Activated naive CD4-positive, alpha-beta T cell treated with anti-CD3 and anti-CD28 coated beads, Interleukin-2, amount 50 U/mL, for 72 hours (primary cell): ENCODE measurements at regions not wholly inside any gene's neighbourhood (a gene's known extent, or its start where the extent isn't known, plus 50 kb on each side); places are given as distances from the start of the nearest gene placed in this dataset.
A peak's percentile ranks its signal among the peaks of the same experiment; 100 is the strongest.

Source experiments
- ATAC-seq, 2 donors: fragments of 150-1000 bp; cut with Tn5 transposase; 2 replicates each; pipeline ENCODE4 v1.10.0; 2021; ENCODE audit warnings: mild to moderate bottlenecking in 2 of 2, moderate library complexity in 2 of 2
- DNase-seq, 2 donors: peaks; one replicate each; pipeline ENCODE4 v3.0.0; 2021 to 2022; ENCODE audit warnings: low spot score in 2 of 2
- H3K27ac Mint-ChIP-seq, 2 donors: one replicate each; pipeline ENCODE4 v1.8.0; 2022; ENCODE audit warnings: mild to moderate bottlenecking in 2 of 2, mixed read lengths in 2 of 2
- H3K36me3 Mint-ChIP-seq, 2 donors: one replicate each; pipeline ENCODE4 v1.8.0; 2022; ENCODE audit warnings: mixed read lengths in 2 of 2
- H3K9me3 Mint-ChIP-seq, 2 donors: one replicate each; pipeline ENCODE4 v1.8.0; 2022; ENCODE audit warnings: mixed read lengths in 2 of 2

GRCh38 chr7:68918621-68919020 lies 679.7 kb upstream of the AUTS2 start:
- Mint-ChIP-seq H3K9me3 (peaks cover 40 to 51% of the 10 kb centered on the region in 2 donors), H3K27ac (no peak overlapping the region), H3K36me3 (peaks cover 7 to 15% of the 10 kb centered on the region in 2 donors)
- ATAC-seq = no peak
- no peak for DNase-seq

DNA sequence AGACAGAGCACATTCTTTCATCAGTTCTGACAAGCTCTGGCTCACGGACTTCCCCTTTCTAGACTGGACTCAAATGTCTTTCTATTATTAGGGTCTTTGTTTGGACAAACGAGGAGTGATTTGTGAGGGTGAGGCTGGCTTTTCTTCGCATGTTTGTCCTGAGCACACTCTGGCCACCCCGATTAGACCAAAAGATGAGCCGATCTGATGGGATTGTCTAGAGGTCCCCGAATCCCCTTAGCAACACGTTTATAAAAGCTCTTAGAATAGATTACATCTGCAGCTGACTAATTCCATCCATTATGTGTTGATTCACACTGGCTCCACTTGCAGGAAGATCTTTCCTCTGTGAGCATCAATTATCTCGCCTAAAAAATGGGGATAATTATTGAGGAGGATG lies 675.4 kb upstream of the AUTS2 start:
- H3K9me3 Mint-ChIP-seq = peaks cover 32 to 36% of the 10 kb centered on the region in 2 donors
- DNase-seq (no peak), ATAC-seq (no peak)
- H3K36me3 Mint-ChIP-seq = peaks cover 0 to 17% of the 10 kb centered on the region in 2 donors
- H3K27ac Mint-ChIP-seq = no peak overlapping the region

- Mint-ChIP-seq H3K27ac (peak overlapping the region in 1 of 2 donors; percentile 18), H3K9me3 (peaks cover 21 to 36% of the 10 kb centered on the region in 2 donors), H3K36me3 (peaks cover 0 to 14% of the 10 kb centered on the region in 2 donors)
- DNase-seq (no peak), ATAC-seq (no peak)
Observed at GRCh38 chr7:68925241-68925640, 673.0 kb upstream of the AUTS2 start.

DNA sequence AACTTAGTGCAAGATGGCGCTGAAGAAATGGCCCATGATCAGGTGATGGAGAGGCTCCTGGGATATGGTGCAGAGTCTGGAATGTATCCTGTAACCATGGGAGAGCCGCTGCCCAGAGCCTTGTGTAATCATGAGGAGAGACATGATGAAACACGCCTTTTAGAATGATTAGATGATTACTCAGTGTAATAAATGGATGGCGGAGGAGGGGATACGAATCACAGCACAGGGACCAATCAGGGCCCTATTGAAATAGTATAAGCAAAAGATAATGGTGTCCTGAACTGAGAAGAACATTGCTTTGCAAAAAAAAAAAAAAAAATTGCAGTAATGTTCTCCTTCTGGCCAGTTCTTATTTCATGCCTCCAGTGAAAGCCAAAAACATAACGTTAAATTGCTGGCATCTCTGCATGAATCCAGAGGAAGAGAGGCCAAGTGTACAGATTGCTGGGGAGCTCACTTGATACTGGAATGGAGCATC lies 668.5 kb upstream of the AUTS2 start:
- no peak for ATAC-seq
- Mint-ChIP-seq H3K9me3 (peaks cover 14 to 29% of the 10 kb centered on the region in 2 donors), H3K27ac (no peak overlapping the region)

DNA sequence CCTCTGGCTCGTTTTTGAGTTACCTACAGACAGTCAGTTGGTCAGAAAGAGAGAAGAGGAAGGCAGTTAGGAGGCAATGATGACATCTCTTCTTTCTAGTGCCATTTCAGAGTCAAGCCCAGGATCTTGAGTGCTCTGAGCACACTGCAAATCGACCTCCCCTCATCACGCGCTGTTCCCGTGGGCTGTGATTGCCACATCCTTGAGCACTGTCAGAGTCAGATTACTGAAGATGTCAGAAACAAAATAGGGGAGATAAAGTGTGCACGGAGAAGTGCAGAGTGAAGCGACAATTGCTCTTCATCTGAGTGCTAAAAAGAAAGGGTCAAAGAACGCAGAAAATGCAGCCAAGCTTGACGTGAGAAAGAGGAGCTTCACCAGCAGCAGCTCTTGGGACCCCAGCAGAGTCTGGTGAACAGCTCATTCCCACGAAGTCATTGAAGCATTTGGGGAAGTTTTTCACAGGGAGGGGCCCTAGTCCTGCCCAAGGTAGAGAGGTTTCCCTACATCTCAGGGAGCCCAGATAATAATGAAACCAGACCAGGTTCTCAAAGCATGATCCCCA lies 661.7 kb upstream of the AUTS2 start:
- H3K36me3 Mint-ChIP-seq = peaks cover 13 to 34% of the 10 kb centered on the region in 2 donors
- H3K27ac Mint-ChIP-seq = no peak overlapping the region
- DNase-seq = no peak
- no peak for ATAC-seq
- H3K9me3 Mint-ChIP-seq = peaks cover 35 to 41% of the 10 kb centered on the region in 2 donors

More for the DNA sequence above, 668.5 kb upstream of the AUTS2 start:
- DNase-seq = no peak
- H3K36me3 Mint-ChIP-seq = peaks cover 0 to 18% of the 10 kb centered on the region in 2 donors

DNA sequence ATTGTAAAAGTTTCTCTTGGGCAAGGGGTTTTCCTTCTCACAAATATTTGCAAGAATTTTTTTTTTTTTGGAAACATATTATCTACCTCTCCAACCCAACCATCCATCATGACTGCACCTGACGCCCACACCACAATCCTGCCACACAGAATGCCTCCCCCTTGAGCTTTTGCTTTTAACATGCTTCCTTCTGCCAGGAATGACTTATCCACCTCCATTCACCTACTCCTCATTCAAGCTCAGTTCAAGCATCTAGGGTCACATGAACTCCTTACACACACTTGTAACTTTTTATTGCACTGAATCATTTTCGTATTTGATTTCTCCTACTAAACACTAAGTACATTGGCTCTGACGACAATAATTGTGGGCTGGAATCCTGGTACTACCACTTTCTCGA lies 660.1 kb upstream of the AUTS2 start:
- H3K9me3 Mint-ChIP-seq = peaks cover 41 to 44% of the 10 kb centered on the region in 2 donors

DNA sequence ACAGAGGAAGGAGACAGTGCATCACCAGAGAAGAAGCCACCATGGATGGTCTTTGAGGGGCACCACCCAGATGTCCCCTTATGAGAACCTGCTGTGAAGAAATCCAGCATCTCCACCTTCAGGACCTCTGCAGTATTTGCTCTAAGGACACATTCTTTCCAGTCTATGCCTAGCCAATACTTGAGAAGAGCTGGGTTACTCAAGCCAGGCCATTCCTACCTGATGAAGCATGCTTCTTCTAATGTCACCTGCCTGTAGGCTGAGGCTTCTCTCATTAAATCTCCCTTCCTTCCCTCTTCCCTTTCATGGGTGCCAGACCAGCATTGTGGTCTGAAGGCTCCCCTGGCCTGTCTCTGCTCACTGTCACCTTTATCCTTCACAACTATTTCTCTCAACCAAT lies 654.5 kb upstream of the AUTS2 start:
- peaks cover 28 to 30% of the 10 kb centered on the region in 2 donors for H3K9me3 Mint-ChIP-seq
- H3K36me3 Mint-ChIP-seq = peaks cover 6 to 16% of the 10 kb centered on the region in 2 donors
- DNase-seq (no peak), ATAC-seq (no peak)
- H3K27ac Mint-ChIP-seq = no peak overlapping the region

More for the DNA sequence above, 660.1 kb upstream of the AUTS2 start:
- DNase-seq (no peak), ATAC-seq (no peak)
- Mint-ChIP-seq H3K27ac (peak overlapping the region in 1 of 2 donors; percentile 0), H3K36me3 (peaks cover 13 to 30% of the 10 kb centered on the region in 2 donors)

- no peak for ATAC-seq
- Mint-ChIP-seq H3K9me3 (peaks cover 13 to 29% of the 10 kb centered on the region in 2 donors), H3K36me3 (peaks cover 7 to 18% of the 10 kb centered on the region in 2 donors), H3K27ac (no peak overlapping the region)
- no peak for DNase-seq
Observed at GRCh38 chr7:68955656-68956055, 642.6 kb upstream of the AUTS2 start.

GRCh38 chr7:68958571-68958970 lies 639.7 kb upstream of the AUTS2 start:
- peaks cover 16 to 27% of the 10 kb centered on the region in 2 donors for H3K9me3 Mint-ChIP-seq
- H3K27ac Mint-ChIP-seq = no peak overlapping the region
- no peak for DNase-seq
- no peak for ATAC-seq
- peaks cover 6 to 18% of the 10 kb centered on the region in 2 donors for H3K36me3 Mint-ChIP-seq

GRCh38 chr7:68963552-68963951 lies 634.7 kb upstream of the AUTS2 start:
- no peak overlapping the region for H3K27ac Mint-ChIP-seq
- ATAC-seq = no peak
- DNase-seq = no peak
- H3K9me3 Mint-ChIP-seq = peaks cover 11 to 22% of the 10 kb centered on the region in 2 donors
- peaks cover 0 to 10% of the 10 kb centered on the region in 2 donors for H3K36me3 Mint-ChIP-seq

DNA sequence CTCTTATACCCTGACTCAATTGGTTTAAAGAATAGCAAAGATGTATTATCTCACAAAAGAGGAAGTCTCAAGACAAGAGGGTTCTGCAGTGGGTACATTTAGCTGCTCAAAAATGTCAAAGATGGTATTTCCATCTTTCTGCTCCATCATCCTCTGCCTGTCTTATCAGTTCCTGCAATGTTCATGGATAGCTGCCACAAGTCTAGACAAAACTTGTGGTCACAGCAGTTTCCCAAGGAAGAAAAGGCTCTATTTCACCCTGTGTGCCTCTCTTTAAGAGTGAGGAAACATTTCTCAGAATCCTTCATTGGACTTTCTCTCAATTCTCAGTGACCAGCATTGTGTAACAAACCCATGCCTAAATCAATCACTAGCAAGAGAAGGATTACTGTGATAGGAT lies 634.2 kb upstream of the AUTS2 start:
- DNase-seq (no peak), ATAC-seq (no peak)
- Mint-ChIP-seq H3K27ac (no peak overlapping the region), H3K9me3 (peaks cover 5 to 17% of the 10 kb centered on the region in 2 donors), H3K36me3 (peaks cover 0 to 5% of the 10 kb centered on the region in 2 donors)

DNA sequence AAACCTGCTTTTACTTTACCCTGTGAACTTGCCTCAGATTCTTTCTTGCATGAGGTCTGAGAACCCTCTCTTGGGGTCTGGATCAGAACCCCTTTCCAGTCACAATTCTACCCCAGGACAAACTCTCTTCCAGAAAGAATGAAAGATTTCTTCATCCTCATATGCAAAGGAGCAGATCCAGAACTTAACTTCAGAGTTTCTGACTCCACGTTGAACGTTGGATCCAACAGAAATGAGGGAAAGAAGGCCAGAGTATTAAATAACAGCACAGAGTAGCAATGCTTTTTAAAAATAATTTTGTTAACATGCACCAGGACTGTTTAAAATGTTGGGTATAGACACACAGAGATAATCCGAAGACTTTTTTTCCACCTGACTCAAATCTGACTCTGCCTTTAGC lies 632.9 kb upstream of the AUTS2 start:
- ATAC-seq = no peak
- DNase-seq = no peak
- peaks cover 0 to 4% of the 10 kb centered on the region in 2 donors for H3K36me3 Mint-ChIP-seq
- peaks cover 4 to 13% of the 10 kb centered on the region in 2 donors for H3K9me3 Mint-ChIP-seq
- no peak overlapping the region for H3K27ac Mint-ChIP-seq

- Mint-ChIP-seq H3K27ac (no peak overlapping the region), H3K9me3 (peaks cover 4 to 14% of the 10 kb centered on the region in 2 donors), H3K36me3 (peaks cover 0 to 2% of the 10 kb centered on the region in 2 donors)
- ATAC-seq = no peak
- no peak for DNase-seq
Observed at GRCh38 chr7:68967598-68967997, 630.7 kb upstream of the AUTS2 start.

DNA sequence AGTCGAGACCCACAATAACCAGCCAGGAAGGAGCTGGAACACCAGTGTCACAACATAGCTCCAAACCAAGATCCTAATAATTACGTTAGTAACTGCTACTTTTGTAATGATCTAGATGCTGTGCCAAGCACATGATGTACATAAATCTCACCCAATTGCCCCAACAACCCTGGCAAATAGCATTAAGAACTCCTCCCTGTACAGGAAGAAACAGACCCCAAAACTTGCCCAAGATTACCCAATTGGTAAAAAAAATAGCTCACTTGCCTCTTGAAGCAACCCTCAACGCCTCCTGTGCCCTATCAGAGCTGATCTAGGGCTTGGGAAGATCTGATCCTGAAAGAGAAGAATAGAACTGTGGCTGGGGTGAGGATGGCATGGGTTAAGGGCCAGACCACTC lies 628.7 kb upstream of the AUTS2 start:
- peaks cover 0 to 4% of the 10 kb centered on the region in 2 donors for H3K36me3 Mint-ChIP-seq
- H3K9me3 Mint-ChIP-seq = peaks cover 0 to 14% of the 10 kb centered on the region in 2 donors

GRCh38 chr7:68971634-68972340 lies 626.5 kb upstream of the AUTS2 start:
- ATAC-seq = no peak
- Mint-ChIP-seq H3K27ac (no peak overlapping the region), H3K9me3 (peaks cover 4 to 14% of the 10 kb centered on the region in 2 donors), H3K36me3 (peaks cover 0 to 4% of the 10 kb centered on the region in 2 donors)
- no peak for DNase-seq

More for the DNA sequence above, 628.7 kb upstream of the AUTS2 start:
- ATAC-seq (no peak), DNase-seq (no peak)
- no peak overlapping the region for H3K27ac Mint-ChIP-seq

DNA sequence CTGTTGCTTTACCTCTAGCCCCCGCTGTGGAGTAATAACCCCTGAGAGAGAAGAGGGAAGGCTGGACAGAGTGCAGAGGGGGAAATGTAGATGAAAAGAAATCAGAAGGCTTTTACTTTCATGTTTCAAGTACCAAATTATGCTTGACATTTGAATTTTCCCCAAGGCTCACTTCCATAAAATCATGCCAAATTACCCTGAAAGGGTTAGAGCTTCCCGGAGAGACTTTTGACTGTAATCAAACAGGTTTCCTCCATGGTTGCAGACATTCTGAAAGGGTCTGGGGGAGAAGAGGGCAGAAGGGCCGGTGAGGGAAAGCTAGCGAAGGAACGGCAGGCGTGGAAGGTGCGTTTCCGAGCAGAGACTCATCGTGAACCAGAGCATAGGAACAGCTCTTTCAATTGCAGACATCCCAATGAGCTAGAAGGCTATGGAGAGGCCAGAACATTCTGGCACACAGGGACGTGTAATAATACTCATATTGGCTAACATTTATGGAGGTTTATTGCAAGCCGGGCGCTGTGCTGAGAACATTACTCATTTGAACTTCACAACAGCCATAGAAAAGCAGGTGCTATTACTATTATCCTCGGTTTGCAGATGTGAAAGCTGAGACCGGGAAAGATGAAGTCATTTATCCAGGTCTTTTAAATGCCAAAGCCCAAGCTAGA lies 620.8 kb upstream of the AUTS2 start:
- no peak for ATAC-seq
- Mint-ChIP-seq H3K36me3 (peaks cover 6 to 14% of the 10 kb centered on the region in 2 donors), H3K27ac (no peak overlapping the region), H3K9me3 (peaks cover 12 to 24% of the 10 kb centered on the region in 2 donors)
- no peak for DNase-seq

DNA sequence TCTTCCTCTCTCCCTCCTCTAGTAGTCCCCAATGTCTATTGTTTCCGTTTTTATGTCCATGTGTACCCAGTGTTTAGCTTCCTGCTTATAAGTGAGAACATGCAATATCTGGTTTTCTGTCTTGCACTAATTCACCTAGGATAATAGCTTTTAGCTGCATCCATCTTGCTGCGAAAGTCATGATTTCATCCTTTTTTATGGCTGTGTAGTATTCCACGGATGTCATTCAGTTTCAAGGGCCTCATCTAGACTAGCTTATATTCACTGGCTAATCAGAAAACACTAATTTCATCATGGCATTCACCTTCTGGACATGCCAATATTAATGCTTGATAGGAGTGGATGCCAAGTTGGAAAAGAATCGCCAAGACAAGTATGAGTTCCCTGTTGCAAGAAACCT lies 619.6 kb upstream of the AUTS2 start:
- H3K27ac Mint-ChIP-seq = no peak overlapping the region
- H3K9me3 Mint-ChIP-seq = peaks cover 12 to 24% of the 10 kb centered on the region in 2 donors
- ATAC-seq = no peak

More for the DNA sequence above, 619.6 kb upstream of the AUTS2 start:
- no peak for DNase-seq
- H3K36me3 Mint-ChIP-seq = peaks cover 6 to 10% of the 10 kb centered on the region in 2 donors
